BJ (cell line): ENCODE measurements at regions not wholly inside any gene's neighbourhood (a gene's known extent, or its start where the extent isn't known, plus 50 kb on each side); places are given as distances from the start of the nearest gene placed in this dataset.

Source experiments
- CTCF ChIA-PET: fragments of 350-600 bp; formaldehyde crosslinking; extraction: SDS; loops from one replicate; lab custom pipeline; 2021; ENCODE audit warnings: antibody characterized with exemption, inconsistent platforms; lab: Yijun Ruan, JAX
- POLR2A ChIA-PET: fragments of 300-600 bp; sonication (Branson Sonifier 250); formaldehyde crosslinking; extraction: SDS; loops from one replicate; lab custom pipeline; 2021; ENCODE audit warnings: antibody characterized with exemption; lab: Charles Lee
- DNase-seq: peaks from one replicate; pipeline ENCODE4 v3.0.0-alpha.2; 2011; ENCODE audit warnings: low read depth
- H3K27me3 ChIP-seq: 2 replicates; pipeline ENCODE4 v1.6.0; 2011; ENCODE audit warnings: low read length; ENCODE audit not compliant: control insufficient read depth, insufficient read depth
- H3K36me3 ChIP-seq: 2 replicates; pipeline ENCODE4 v1.5.1; 2011; ENCODE audit warnings: low read length; ENCODE audit not compliant: control insufficient read depth, insufficient read depth
- H3K4me3 ChIP-seq: 2 replicates; pipeline ENCODE4 v1.5.1; 2011; ENCODE audit warnings: low read depth, mild to moderate bottlenecking, control low read depth, low read length
- TF ChIP-seq, protein P1 (sequence below): IDR thresholded peaks from 2 replicates; pipeline ENCODE4 v1.5.1; 2011; ENCODE audit warnings: low read depth, mild to moderate bottlenecking, control low read depth, inconsistent platforms, low read length, moderate library complexity; ENCODE audit not compliant: insufficient read depth

GRCh38 chr5:174409070-174409469, 315.3 kb upstream of the MSX2 start:
- ChIA-PET POLR2A (no interaction called here), CTCF (interaction anchor here (1.1 to 1.4 kb wide), 3 partner anchors 10 to 92 kb away, joined by 3 to 4 read pairs (median 3); no protein-coding TSS in a partner anchor)
- no peak overlapping the region for H3K4me3 ChIP-seq
- H3K27me3 ChIP-seq = no peaks in the 10 kb centered on the region
- no peaks in the 10 kb centered on the region for H3K36me3 ChIP-seq
- DNase-seq = no peak
- TF ChIP-seq, protein P1, sequence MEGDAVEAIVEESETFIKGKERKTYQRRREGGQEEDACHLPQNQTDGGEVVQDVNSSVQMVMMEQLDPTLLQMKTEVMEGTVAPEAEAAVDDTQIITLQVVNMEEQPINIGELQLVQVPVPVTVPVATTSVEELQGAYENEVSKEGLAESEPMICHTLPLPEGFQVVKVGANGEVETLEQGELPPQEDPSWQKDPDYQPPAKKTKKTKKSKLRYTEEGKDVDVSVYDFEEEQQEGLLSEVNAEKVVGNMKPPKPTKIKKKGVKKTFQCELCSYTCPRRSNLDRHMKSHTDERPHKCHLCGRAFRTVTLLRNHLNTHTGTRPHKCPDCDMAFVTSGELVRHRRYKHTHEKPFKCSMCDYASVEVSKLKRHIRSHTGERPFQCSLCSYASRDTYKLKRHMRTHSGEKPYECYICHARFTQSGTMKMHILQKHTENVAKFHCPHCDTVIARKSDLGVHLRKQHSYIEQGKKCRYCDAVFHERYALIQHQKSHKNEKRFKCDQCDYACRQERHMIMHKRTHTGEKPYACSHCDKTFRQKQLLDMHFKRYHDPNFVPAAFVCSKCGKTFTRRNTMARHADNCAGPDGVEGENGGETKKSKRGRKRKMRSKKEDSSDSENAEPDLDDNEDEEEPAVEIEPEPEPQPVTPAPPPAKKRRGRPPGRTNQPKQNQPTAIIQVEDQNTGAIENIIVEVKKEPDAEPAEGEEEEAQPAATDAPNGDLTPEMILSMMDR = 0 out of 2 replicates have a peak, but pooled peaks have one; percentile 9

DNA sequence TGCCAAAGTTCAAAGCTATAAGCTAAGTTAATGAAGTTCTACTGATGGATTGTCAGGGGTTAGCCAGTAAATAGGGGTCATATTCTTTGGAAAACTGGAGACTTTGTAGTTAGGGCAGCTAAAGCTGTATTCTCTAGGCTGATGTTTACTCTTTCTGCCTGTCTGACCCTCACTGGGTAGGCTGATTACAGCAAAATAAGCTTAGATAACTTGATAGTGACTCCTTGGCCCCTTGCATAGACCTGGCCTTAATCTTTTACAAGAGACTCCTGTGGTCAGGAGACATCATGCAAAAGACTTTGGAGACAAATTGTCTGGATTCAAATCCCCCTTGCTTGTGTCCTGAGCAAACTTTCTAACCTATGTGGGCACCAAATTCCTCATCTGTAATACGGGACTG, 314.4 kb upstream of the MSX2 start:
- Histone ChIP-seq H3K27me3 (no peaks in the 10 kb centered on the region; the same call in 1 of the 2 replicates), H3K4me3 (no peak overlapping the region), H3K36me3 (no peaks in the 10 kb centered on the region)
- DNase-seq = no peak
- TF ChIP-seq, protein P1 = no peak
- ChIA-PET CTCF (interaction anchor here (1.4 to 1.8 kb wide), 3 partner anchors 8 to 11 kb away, joined by 3 to 6 read pairs (median 4); no protein-coding TSS in a partner anchor), POLR2A (no interaction called here)

DNA sequence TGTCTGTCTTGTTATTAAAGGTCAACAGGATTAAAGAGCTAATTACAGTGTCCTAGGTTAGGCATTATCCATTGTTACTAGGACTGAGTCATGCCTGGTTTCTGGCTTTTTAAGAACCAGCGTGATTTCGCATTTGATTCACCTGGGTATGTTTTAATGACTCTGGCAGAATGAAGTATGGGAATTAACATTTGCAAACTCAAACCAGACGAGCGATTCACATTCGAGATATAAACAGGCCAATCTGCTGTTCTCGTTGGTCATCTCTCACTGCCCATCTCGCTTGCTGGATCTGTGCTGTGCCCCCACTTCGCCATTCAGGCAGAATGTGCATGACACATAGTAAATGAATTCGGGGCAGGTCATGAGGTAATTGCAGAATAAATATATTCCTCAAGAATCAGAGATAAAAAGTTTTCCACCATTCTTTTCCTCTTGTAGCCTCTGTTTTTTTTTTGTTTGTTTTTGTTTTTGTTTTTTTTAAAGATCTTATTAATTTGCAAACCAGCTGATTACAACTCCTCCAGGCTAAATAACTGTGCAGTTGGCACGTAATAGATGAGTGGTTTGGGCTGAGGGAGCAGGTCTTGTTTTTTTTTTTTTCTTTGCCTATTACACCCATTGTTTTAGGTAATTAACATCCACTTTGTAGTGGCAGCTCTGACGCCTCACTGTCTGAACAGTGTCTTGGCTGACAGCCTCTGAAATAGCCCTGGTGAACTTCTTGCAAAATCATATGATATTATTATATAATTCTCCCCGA, 313.5 kb upstream of the MSX2 start:
- Histone ChIP-seq H3K4me3 (no peak overlapping the region), H3K27me3 (no peaks in the 10 kb centered on the region; the same call in 1 of the 2 replicates), H3K36me3 (no peaks in the 10 kb centered on the region)
- POLR2A ChIA-PET = no interaction called here
- CTCF ChIA-PET = interaction anchor here (0.6 to 1.8 kb wide), 3 partner anchors 9 to 500 kb away, joined by 3 to 6 read pairs (median 3); no protein-coding TSS in a partner anchor
- no peak for DNase-seq
- TF ChIP-seq, protein P1 = no peak

- TF ChIP-seq, protein P1 = no peak
- H3K36me3 ChIP-seq = no peaks in the 10 kb centered on the region
- ChIA-PET CTCF (interaction anchor here (1.8 kb wide), 1 partner anchor 8 kb away, joined by 6 read pairs; no protein-coding TSS in a partner anchor), POLR2A (no interaction called here)
- no peak for DNase-seq
- H3K4me3 ChIP-seq = no peak overlapping the region
- H3K27me3 ChIP-seq = no peaks in the 10 kb centered on the region; the same call in none of the 2 replicates
Measured at GRCh38 chr5:174411479-174411819, 312.9 kb upstream of the MSX2 start.

DNA sequence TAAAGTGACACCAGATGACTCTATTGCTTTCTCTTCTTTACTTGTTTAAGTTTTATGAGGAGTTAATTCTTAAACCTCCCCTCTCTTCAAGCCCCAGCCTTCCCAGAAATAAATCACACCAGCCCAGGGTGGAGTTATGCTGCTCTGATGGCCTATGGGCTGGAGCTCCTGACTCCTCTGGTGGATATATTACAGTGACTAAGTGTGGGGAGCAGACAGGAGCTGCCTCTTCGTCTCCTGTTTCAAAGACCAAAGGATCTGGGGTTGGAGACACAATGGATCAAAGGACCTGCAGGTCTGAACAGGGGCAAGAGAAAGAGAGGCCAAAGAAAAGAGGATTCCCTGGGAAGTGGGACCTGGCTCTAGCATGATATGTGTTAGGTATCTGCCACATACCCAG, 312.0 kb upstream of the MSX2 start:
- H3K36me3 ChIP-seq = no peaks in the 10 kb centered on the region
- TF ChIP-seq, protein P1 = no peak
- no peaks in the 10 kb centered on the region; the same call in none of the 2 replicates for H3K27me3 ChIP-seq
- no peak for DNase-seq
- no peak overlapping the region for H3K4me3 ChIP-seq
- ChIA-PET CTCF (interaction anchor here (0.6 kb wide), 1 partner anchor 10 kb away, joined by 3 read pairs; no protein-coding TSS in a partner anchor), POLR2A (no interaction called here)
